HepG2 (cell line): ENCODE measurements at regions not wholly inside any gene's neighbourhood (a gene's known extent, or its start where the extent isn't known, plus 50 kb on each side); places are given as distances from the start of the nearest gene placed in this dataset.

Experiments used
- ATAC-seq: fragments of 200-7000 bp; cut with Tn5 transposase; 3 replicates; pipeline ENCODE4 v1.9.1; 2020; ENCODE audit warnings: mild to moderate bottlenecking, moderate library complexity
- BruUV-seq: library from RNA; stranded (reverse); fragments of 400-500 nt; replicated peaks from 2 replicates; lab custom pipeline; 2021; lab: Mats Ljungman, UMichigan
- CTCF ChIA-PET: fragments of 300-600 bp; formaldehyde crosslinking; extraction: SDS; loops from one replicate; lab custom pipeline; 2021; ENCODE audit warnings: low total read pairs, inconsistent platforms, low intra/inter-chr PET ratio; lab: Yijun Ruan, JAX
- POLR2A ChIA-PET: fragments of 350-600 bp; sonication (Branson Sonifier 250); formaldehyde crosslinking; loops from one replicate; lab custom pipeline; 2020; ENCODE audit warnings: antibody characterized with exemption, inconsistent platforms; lab: Yijun Ruan, JAX
- DNase-seq: peaks from one replicate; pipeline ENCODE4 v3.0.0-alpha.2; 2015; ENCODE audit warnings: low spot score
- FAIRE-seq: peaks from 3 replicates; lab custom pipeline; 2011; peaks lifted over from hg19 to GRCh38; lab: Jason Lieb, UNC
- H2AFZ ChIP-seq: one replicate; pipeline ENCODE4 v1.6.1; 2011; ENCODE audit warnings: low read length, inconsistent platforms
- H3K27ac ChIP-seq: fragments of 300-600 bp; 3 replicates; pipeline ENCODE4 v1.8.0; 2011; ENCODE audit warnings: mixed run types, mild to moderate bottlenecking, mixed read lengths, low read length, inconsistent platforms; ENCODE audit not compliant: insufficient read depth; ENCODE audit errors: extremely low read length
- H3K27me3 ChIP-seq, 2 experiments: fragments of 200-600 bp in 1 of 2; 2 replicates in 1 of 2; 3 replicates in 1 of 2; pipeline versions ENCODE4 v1.6.0 to v1.8.0; 2011; ENCODE audit warnings: low read length in 2 of 2, mild to moderate bottlenecking in 2 of 2, moderate library complexity in 2 of 2, inconsistent platforms in 1 of 2; ENCODE audit not compliant: insufficient read depth in 2 of 2, control insufficient read depth in 1 of 2
- H3K36me3 ChIP-seq, 2 experiments: fragments of 200-600 bp in 1 of 2; replicated peaks in 1 of 2; 2 replicates in 1 of 2; 3 replicates in 1 of 2; pipeline versions ENCODE4 v1.5.1 to v1.8.0; 2011; ENCODE audit warnings: low read length in 2 of 2, inconsistent platforms in 1 of 2; ENCODE audit not compliant: insufficient read depth in 2 of 2, control insufficient read depth in 1 of 2
- H3K4me1 ChIP-seq: 2 replicates; pipeline ENCODE4 v1.5.1; 2012; ENCODE audit warnings: low read length, inconsistent platforms; ENCODE audit not compliant: insufficient read depth
- H3K4me2 ChIP-seq: 2 replicates; pipeline ENCODE4 v1.6.0; 2011; ENCODE audit warnings: low read depth, low read length, inconsistent platforms
- H3K4me3 ChIP-seq, 3 experiments: fragments of 200-600 bp in 1 of 3; sonication (generic), shearing (Covaris generic) in 1 of 3; replicated peaks in 1 of 3; 2 replicates each; pipeline ENCODE4 v1.5.1; 2011 to 2016; ENCODE audit warnings: low read length in 3 of 3, inconsistent platforms in 2 of 3, low read depth in 2 of 3, mild to moderate bottlenecking in 2 of 3, control low read depth in 1 of 3, mixed read lengths in 1 of 3; ENCODE audit not compliant: insufficient read depth in 1 of 3
- H3K79me2 ChIP-seq: one replicate; pipeline ENCODE4 v1.6.1; 2011; ENCODE audit warnings: low read length, inconsistent platforms; ENCODE audit not compliant: insufficient read depth
- H3K9ac ChIP-seq: 2 replicates; pipeline ENCODE4 v1.6.0; 2011; ENCODE audit warnings: mild to moderate bottlenecking, low read depth, low read length, inconsistent platforms; ENCODE audit not compliant: insufficient read depth
- H3K9me3 ChIP-seq: 2 replicates; pipeline ENCODE4 v1.5.1; 2012; ENCODE audit warnings: mild to moderate bottlenecking, low read length
- H4K20me1 ChIP-seq: 2 replicates; pipeline ENCODE4 v1.6.0; 2011; ENCODE audit warnings: inconsistent platforms, mild to moderate bottlenecking, low read length, moderate library complexity; ENCODE audit not compliant: insufficient read depth
- BRF2 ChIP-seq: sonication (generic); formaldehyde crosslinking; IDR thresholded peaks from 2 replicates; pipeline ENCODE4 v1.8.1; 2022; ENCODE audit warnings: mild to moderate bottlenecking, missing genetic modification reagents
- CREB1 ChIP-seq, 2 experiments: fragments of 450-650 bp in 1 of 2; IDR thresholded peaks; 2 replicates each; pipeline ENCODE4 v1.6.1; 2016 to 2017; ENCODE audit warnings: control low read depth in 1 of 2, mild to moderate bottlenecking in 1 of 2, missing compliant biosample characterization in 1 of 2, missing genetic modification characterization in 1 of 2
- FOSL1 ChIP-seq: sonication (generic); formaldehyde crosslinking; IDR thresholded peaks from 2 replicates; pipeline ENCODE4 v1.9.0; 2021; ENCODE audit warnings: missing genetic modification reagents, borderline replicate concordance
- GABPB1 ChIP-seq: IDR thresholded peaks from 2 replicates; pipeline ENCODE4 v1.6.1; 2016; ENCODE audit warnings: mild to moderate bottlenecking, missing genetic modification reagents, moderate library complexity, missing compliant biosample characterization
- HMGXB3 ChIP-seq: sonication (generic); formaldehyde crosslinking; IDR thresholded peaks from 2 replicates; pipeline ENCODE4 v1.4.0; 2020; ENCODE audit warnings: missing genetic modification reagents, borderline replicate concordance
- MAF1 ChIP-seq: sonication (generic); formaldehyde crosslinking; IDR thresholded peaks from 2 replicates; pipeline ENCODE4 v1.5.0; 2020; ENCODE audit warnings: missing genetic modification reagents, borderline replicate concordance
- NFE2L2 ChIP-seq: fragments of 150-350 bp; IDR thresholded peaks from 2 replicates; pipeline ENCODE4 v1.6.1; 2014; ENCODE audit warnings: low read length
- SALL2 ChIP-seq: sonication (generic); formaldehyde crosslinking; IDR thresholded peaks from 2 replicates; pipeline ENCODE4 v1.8.1; 2023; ENCODE audit warnings: mild to moderate bottlenecking, missing genetic modification reagents, inconsistent platforms
- SRSF9 ChIP-seq: fragments of 200-400 bp; formaldehyde crosslinking; IDR thresholded peaks from 2 replicates; pipeline ENCODE4 v1.6.1; 2018; ENCODE audit warnings: borderline replicate concordance, mild to moderate bottlenecking, low read depth, low read length; ENCODE audit not compliant: insufficient read depth, poor library complexity, severe bottlenecking
- SYNCRIP ChIP-seq: fragments of 200-400 bp; formaldehyde crosslinking; IDR thresholded peaks from 2 replicates; pipeline ENCODE4 v1.6.1; 2018; ENCODE audit warnings: mild to moderate bottlenecking, low read depth, low read length; ENCODE audit not compliant: insufficient read depth
- THAP8 ChIP-seq: sonication (generic); formaldehyde crosslinking; IDR thresholded peaks from 2 replicates; pipeline ENCODE4 v1.5.1; 2020; ENCODE audit warnings: missing genetic modification reagents, mild to moderate bottlenecking, borderline replicate concordance
- TMF1 ChIP-seq: sonication (generic); formaldehyde crosslinking; IDR thresholded peaks from 2 replicates; pipeline ENCODE4 v1.8.1; 2022; ENCODE audit warnings: low read depth, missing genetic modification reagents
- XBP1 ChIP-seq: sonication (generic); formaldehyde crosslinking; IDR thresholded peaks from 2 replicates; pipeline ENCODE4 v1.5.0; 2020; ENCODE audit warnings: missing genetic modification reagents
- ZNF18 ChIP-seq: sonication (generic); formaldehyde crosslinking; IDR thresholded peaks from 2 replicates; pipeline ENCODE4 v1.8.0; 2022; ENCODE audit warnings: mild to moderate bottlenecking, missing genetic modification reagents; ENCODE audit not compliant: insufficient replicate concordance
- ZNF850 ChIP-seq: sonication (generic); formaldehyde crosslinking; conservative IDR thresholded peaks from 2 replicates; pipeline ENCODE4 v1.9.0; 2021; ENCODE audit warnings: mild to moderate bottlenecking, missing genetic modification reagents
- WGBS: methylation state at CpG from one replicate; pipeline ENCODE4 v1.1.6; 2017; ENCODE audit warnings: low lambda C conversion rate; 5-methylcytosine and 5-hydroxymethylcytosine counted together
- in situ Hi-C: cut with HindIII; loops from 2 replicates; pipeline ENCODE4 v1.10.0; 2017; ENCODE audit warnings: low pct_unique_long_range_greater_than_20kb; ENCODE audit not compliant: extremely low pct_ligation_motif_present
- intact Hi-C: fragments of 100-400 bp; cut with micrococcal nuclease; formaldehyde crosslinking; loops from one replicate; pipeline ENCODE4 v1.10.0; 2022; ENCODE audit not compliant: unreplicated experiment

- TF ChIP-seq THAP8 (CRISPR knock-in tag) (no peak), SRSF9 (no peak), ZNF18 (CRISPR knock-in tag) (no peak), TMF1 (CRISPR knock-in tag) (no peak), GABPB1 (CRISPR knock-in tag) (no peak), BRF2 (CRISPR knock-in tag) (no peak), XBP1 (CRISPR knock-in tag) (no peak)
These were observed 219.7 kb upstream of the LRIG1 start (continued) for GRCh38 chr3:66720508-66720907.

GRCh38 chr3:66722675-66723074 is 221.9 kb upstream of the LRIG1 start:
- FAIRE-seq (no peak), ATAC-seq (no peak), DNase-seq (no peak)
- Histone ChIP-seq H3K4me1 (no peaks in the 10 kb centered on the region), H3K27me3 (0 out of 5 replicates have a peak, but pooled peaks cover 0 to 1% of the 10 kb centered on the region in 2 experiments), H3K27ac (no peak overlapping the region), H3K4me2 (no peak overlapping the region), H3K4me3 (no peak overlapping the region), H3K9me3 (no peaks in the 10 kb centered on the region), H3K79me2 (no peaks in the 10 kb centered on the region), H4K20me1 (no peaks in the 10 kb centered on the region), H2AFZ (no peak overlapping the region), H3K36me3 (no peaks in the 10 kb centered on the region), H3K9ac (no peak overlapping the region)
- in situ Hi-C loops = no loop called here
- no TSS peak for BruUV-seq
- intact Hi-C loops = no loop called here
- TF ChIP-seq SALL2 (no peak), SYNCRIP (no peak), MAF1 (CRISPR knock-in tag) (no peak), HMGXB3 (CRISPR knock-in tag) (no peak), CREB1 (IDR thresholded peaks at IDR 0.05) (no peak), CREB1 (CRISPR knock-in tag; IDR thresholded peaks at IDR 0.05) (no peak), FOSL1 (CRISPR knock-in tag) (no peak), ZNF850 (CRISPR knock-in tag) (no peak), NFE2L2 (no peak)
- 24% methylated on average over 2 of the region's 2 CpGs for WGBS
- CTCF ChIA-PET = no interaction called here
- POLR2A ChIA-PET = no interaction called here
